SK-N-SH (cell line): ENCODE measurements at regions not wholly inside any gene's neighbourhood (a gene's known extent, or its start where the extent isn't known, plus 50 kb on each side); places are given as distances from the start of the nearest gene placed in this dataset.
A peak's percentile ranks its signal among the peaks of the same experiment; 100 is the strongest.

Experiments used
- CTCF ChIA-PET: fragments of 300-600, 350-600 bp; formaldehyde crosslinking; extraction: SDS; loops from one replicate; lab custom pipeline; 2021; lab: Yijun Ruan, JAX
- POLR2A ChIA-PET: fragments of 350-600 bp; sonication (Branson Sonifier 250); formaldehyde crosslinking; extraction: SDS; loops from one replicate; lab custom pipeline; 2020; ENCODE audit warnings: antibody characterized with exemption, inconsistent platforms; lab: Yijun Ruan, JAX
- DNase-seq: peaks from one replicate; pipeline ENCODE4 v3.0.0; 2012
- H2AFZ ChIP-seq: fragments of 200-600 bp; sonication (generic); 2 replicates; pipeline ENCODE4 v1.8.1; 2016; ENCODE audit warnings: antibody characterized with exemption, mild to moderate bottlenecking, low read depth
- H3F3A ChIP-seq: fragments of 200-600 bp; sonication (generic); replicated peaks from 2 replicates; pipeline ENCODE3; 2016; ENCODE audit warnings: antibody characterized with exemption, mild to moderate bottlenecking; ENCODE audit not compliant: insufficient read depth
- H3K27ac ChIP-seq, 2 experiments: fragments of 200-500 bp in 1 of 2; fragments of 200-600 bp in 1 of 2; sonication (Bioruptor generic) in 1 of 2; sonication (generic), shearing (Covaris generic) in 1 of 2; 2 replicates each; pipeline versions ENCODE4 v1.5.1 to v1.6.1; 2014 to 2016; ENCODE audit warnings: low read depth in 2 of 2, inconsistent platforms in 1 of 2, low read length in 1 of 2, mild to moderate bottlenecking in 1 of 2, mixed read lengths in 1 of 2
- H3K27me3 ChIP-seq: fragments of 200-600 bp; sonication (generic), shearing (Covaris generic); 2 replicates; pipeline ENCODE4 v1.6.1; 2016; ENCODE audit warnings: mixed run types; ENCODE audit not compliant: insufficient read depth
- H3K36me3 ChIP-seq, 2 experiments: fragments of 200-500 bp in 1 of 2; fragments of 200-600 bp in 1 of 2; sonication (Bioruptor generic) in 1 of 2; sonication (generic) in 1 of 2; replicated peaks in 1 of 2; 2 replicates each; pipeline versions ENCODE3 to v1.5.1; 2014 to 2016; ENCODE audit warnings: low read length in 1 of 2, mild to moderate bottlenecking in 1 of 2; ENCODE audit not compliant: insufficient read depth in 2 of 2, control insufficient read depth in 1 of 2
- H3K4me1 ChIP-seq, 2 experiments: fragments of 200-500 bp in 1 of 2; fragments of 200-600 bp in 1 of 2; sonication (Bioruptor generic) in 1 of 2; sonication (generic), shearing (Covaris generic) in 1 of 2; 2 replicates each; pipeline versions ENCODE4 v1.5.1 to v1.6.1; 2014 to 2016; ENCODE audit warnings: low read depth in 1 of 2, low read length in 1 of 2, mixed run types in 1 of 2; ENCODE audit not compliant: insufficient read depth in 2 of 2, control insufficient read depth in 1 of 2
- H3K4me2 ChIP-seq: fragments of 200-600 bp; sonication (generic), shearing (Covaris generic); 2 replicates; pipeline ENCODE4 v1.6.1; 2017; ENCODE audit warnings: mixed run types
- H3K4me3 ChIP-seq, 2 experiments: fragments of 200-500 bp in 1 of 2; fragments of 200-600 bp in 1 of 2; sonication (Bioruptor generic) in 1 of 2; sonication (generic), shearing (Covaris generic) in 1 of 2; 2 replicates each; pipeline versions ENCODE4 v1.5.1 to v1.8.1; 2014 to 2016; ENCODE audit warnings: low read depth in 2 of 2, inconsistent platforms in 1 of 2, low read length in 1 of 2, mild to moderate bottlenecking in 1 of 2, mixed read lengths in 1 of 2, moderate library complexity in 1 of 2
- H3K79me2 ChIP-seq: fragments of 200-600 bp; sonication (generic); 2 replicates; pipeline ENCODE4 v1.8.1; 2017; ENCODE audit warnings: mild to moderate bottlenecking; ENCODE audit not compliant: insufficient read depth
- H3K9ac ChIP-seq: fragments of 200-600 bp; sonication (generic); 2 replicates; pipeline ENCODE4 v1.6.1; 2017; ENCODE audit warnings: mixed run types
- H3K9me2 ChIP-seq: fragments of 200-600 bp; sonication (generic); 2 replicates; pipeline ENCODE4 v1.6.1; 2017; ENCODE audit warnings: mixed run types
- H3K9me3 ChIP-seq: fragments of 200-600 bp; sonication (generic); 2 replicates; pipeline ENCODE4 v1.6.1; 2017; ENCODE audit warnings: mixed run types, mild to moderate bottlenecking, moderate library complexity
- H4K20me1 ChIP-seq: fragments of 200-600 bp; sonication (generic); 2 replicates; pipeline ENCODE4 v1.6.1; 2017; ENCODE audit warnings: mild to moderate bottlenecking, mixed run types; ENCODE audit not compliant: insufficient read depth
- EZH2phosphoT487 ChIP-seq: fragments of 200-600 bp; sonication (generic); IDR thresholded peaks from 2 replicates; pipeline ENCODE4 v1.6.1; 2017; ENCODE audit warnings: low read depth, mixed run types, mild to moderate bottlenecking, antibody characterized with exemption, moderate library complexity, borderline replicate concordance
- FOXJ3 ChIP-seq: sonication (generic); formaldehyde crosslinking; IDR thresholded peaks from 2 replicates; pipeline ENCODE4 v1.5.1; 2020; ENCODE audit warnings: mild to moderate bottlenecking, missing genetic modification reagents
- FOXM1 ChIP-seq: IDR thresholded peaks from 2 replicates; pipeline ENCODE4 v1.4.0; 2012; ENCODE audit warnings: low read depth, mild to moderate bottlenecking
- GABPA ChIP-seq: IDR thresholded peaks from 2 replicates; pipeline ENCODE4 v1.4.0; 2012; ENCODE audit warnings: low read depth, mild to moderate bottlenecking
- JUND ChIP-seq: IDR thresholded peaks from 2 replicates; pipeline ENCODE4 v1.4.0; 2012
- NFIC ChIP-seq: IDR thresholded peaks from 2 replicates; pipeline ENCODE4 v1.4.0; 2012; ENCODE audit warnings: borderline replicate concordance
- RAD21 ChIP-seq: IDR thresholded peaks from 2 replicates; pipeline ENCODE4 v1.6.1; 2012; ENCODE audit warnings: mild to moderate bottlenecking, low read length
- RFX5 ChIP-seq: IDR thresholded peaks from 2 replicates; pipeline ENCODE4 v1.6.1; 2012; ENCODE audit warnings: mild to moderate bottlenecking, improper control_type of control experiment, low read length
- SMC3 ChIP-seq: IDR thresholded peaks from 2 replicates; pipeline ENCODE4 v1.6.1; 2012; ENCODE audit warnings: low read depth, low read length, improper control_type of control experiment
- TAF1 ChIP-seq: IDR thresholded peaks from 2 replicates; pipeline ENCODE4 v1.6.1; 2012; ENCODE audit warnings: low read depth, mild to moderate bottlenecking, low read length, moderate library complexity, borderline replicate concordance
- TCF12 ChIP-seq: IDR thresholded peaks from 2 replicates; pipeline ENCODE4 v1.4.0; 2012
- YY1 ChIP-seq: IDR thresholded peaks from 2 replicates; pipeline ENCODE4 v1.4.0; 2012; ENCODE audit warnings: low read depth, mild to moderate bottlenecking
- WGBS: methylation state at CpG from one replicate; pipeline ENCODE4 v1.1.6; 2017; ENCODE audit warnings: low lambda C conversion rate; 5-methylcytosine and 5-hydroxymethylcytosine counted together
- TF ChIP-seq, protein P1 (sequence below): IDR thresholded peaks from 2 replicates; pipeline ENCODE4 v1.6.1; 2012; ENCODE audit warnings: mild to moderate bottlenecking, low read depth, low read length, moderate library complexity
- TF ChIP-seq, protein P2 (sequence below): IDR thresholded peaks from 2 replicates; pipeline ENCODE4 v1.4.0; 2012; ENCODE audit warnings: low read depth, borderline replicate concordance
- TF ChIP-seq, protein P3 (sequence below): IDR thresholded peaks from 2 replicates; pipeline ENCODE4; 2012

GRCh38 chr7:26060733-26061677 is 91.0 kb upstream of the NFE2L3 start:
- Histone ChIP-seq H3K4me3 (no peak overlapping the region), H3K9me2 (no peaks in the 10 kb centered on the region), H3K4me1 (peaks cover 0 to 5% of the 10 kb centered on the region in 2 experiments; a peak in 1 of 4 replicates), H3K27ac (no peak overlapping the region), H3K9ac (no peak overlapping the region), H3K9me3 (no peaks in the 10 kb centered on the region), H3K79me2 (no peaks in the 10 kb centered on the region), H3F3A (no peaks in the 10 kb centered on the region), H3K36me3 (no peaks in the 10 kb centered on the region), H4K20me1 (no peaks in the 10 kb centered on the region), H3K4me2 (no peak overlapping the region), H2AFZ (0 out of 2 replicates have a peak overlapping the region, but pooled peaks have one; percentile 9), H3K27me3 (peaks cover 20% of the 10 kb centered on the region; the same call in 1 of the 2 replicates)
- WGBS, result 36% methylated on average over 6 of the region's 6 CpGs
- ChIA-PET CTCF (interaction anchor here (0.6 to 6.4 kb wide), 7 partner anchors 11 to 516 kb away, joined by 3 to 71 read pairs (median 5); no protein-coding TSS in a partner anchor), POLR2A (no interaction called here)
- no peak for DNase-seq
- TF ChIP-seq SMC3 (no peak), RFX5 (no peak), JUND (no peak), FOXJ3 (CRISPR knock-in tag) (no peak), FOXM1 (no peak), GABPA (no peak), TCF12 (no peak), RAD21 (no peak), EZH2phosphoT487 (no peak), TAF1 (no peak), NFIC (no peak), YY1 (no peak)
- TF ChIP-seq, protein P1, sequence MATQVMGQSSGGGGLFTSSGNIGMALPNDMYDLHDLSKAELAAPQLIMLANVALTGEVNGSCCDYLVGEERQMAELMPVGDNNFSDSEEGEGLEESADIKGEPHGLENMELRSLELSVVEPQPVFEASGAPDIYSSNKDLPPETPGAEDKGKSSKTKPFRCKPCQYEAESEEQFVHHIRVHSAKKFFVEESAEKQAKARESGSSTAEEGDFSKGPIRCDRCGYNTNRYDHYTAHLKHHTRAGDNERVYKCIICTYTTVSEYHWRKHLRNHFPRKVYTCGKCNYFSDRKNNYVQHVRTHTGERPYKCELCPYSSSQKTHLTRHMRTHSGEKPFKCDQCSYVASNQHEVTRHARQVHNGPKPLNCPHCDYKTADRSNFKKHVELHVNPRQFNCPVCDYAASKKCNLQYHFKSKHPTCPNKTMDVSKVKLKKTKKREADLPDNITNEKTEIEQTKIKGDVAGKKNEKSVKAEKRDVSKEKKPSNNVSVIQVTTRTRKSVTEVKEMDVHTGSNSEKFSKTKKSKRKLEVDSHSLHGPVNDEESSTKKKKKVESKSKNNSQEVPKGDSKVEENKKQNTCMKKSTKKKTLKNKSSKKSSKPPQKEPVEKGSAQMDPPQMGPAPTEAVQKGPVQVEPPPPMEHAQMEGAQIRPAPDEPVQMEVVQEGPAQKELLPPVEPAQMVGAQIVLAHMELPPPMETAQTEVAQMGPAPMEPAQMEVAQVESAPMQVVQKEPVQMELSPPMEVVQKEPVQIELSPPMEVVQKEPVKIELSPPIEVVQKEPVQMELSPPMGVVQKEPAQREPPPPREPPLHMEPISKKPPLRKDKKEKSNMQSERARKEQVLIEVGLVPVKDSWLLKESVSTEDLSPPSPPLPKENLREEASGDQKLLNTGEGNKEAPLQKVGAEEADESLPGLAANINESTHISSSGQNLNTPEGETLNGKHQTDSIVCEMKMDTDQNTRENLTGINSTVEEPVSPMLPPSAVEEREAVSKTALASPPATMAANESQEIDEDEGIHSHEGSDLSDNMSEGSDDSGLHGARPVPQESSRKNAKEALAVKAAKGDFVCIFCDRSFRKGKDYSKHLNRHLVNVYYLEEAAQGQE, result no peak
- TF ChIP-seq, protein P2, sequence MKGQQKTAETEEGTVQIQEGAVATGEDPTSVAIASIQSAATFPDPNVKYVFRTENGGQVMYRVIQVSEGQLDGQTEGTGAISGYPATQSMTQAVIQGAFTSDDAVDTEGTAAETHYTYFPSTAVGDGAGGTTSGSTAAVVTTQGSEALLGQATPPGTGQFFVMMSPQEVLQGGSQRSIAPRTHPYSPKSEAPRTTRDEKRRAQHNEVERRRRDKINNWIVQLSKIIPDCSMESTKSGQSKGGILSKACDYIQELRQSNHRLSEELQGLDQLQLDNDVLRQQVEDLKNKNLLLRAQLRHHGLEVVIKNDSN, result no peak
- TF ChIP-seq, protein P3, sequence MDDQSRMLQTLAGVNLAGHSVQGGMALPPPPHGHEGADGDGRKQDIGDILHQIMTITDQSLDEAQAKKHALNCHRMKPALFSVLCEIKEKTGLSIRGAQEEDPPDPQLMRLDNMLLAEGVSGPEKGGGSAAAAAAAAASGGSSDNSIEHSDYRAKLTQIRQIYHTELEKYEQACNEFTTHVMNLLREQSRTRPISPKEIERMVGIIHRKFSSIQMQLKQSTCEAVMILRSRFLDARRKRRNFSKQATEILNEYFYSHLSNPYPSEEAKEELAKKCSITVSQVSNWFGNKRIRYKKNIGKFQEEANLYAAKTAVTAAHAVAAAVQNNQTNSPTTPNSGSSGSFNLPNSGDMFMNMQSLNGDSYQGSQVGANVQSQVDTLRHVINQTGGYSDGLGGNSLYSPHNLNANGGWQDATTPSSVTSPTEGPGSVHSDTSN, result no peak
